22Rv1 (cell line): ENCODE measurements at regions not wholly inside any gene's neighbourhood (a gene's known extent, or its start where the extent isn't known, plus 50 kb on each side); places are given as distances from the start of the nearest gene placed in this dataset.

Experiments
- H3K27ac ChIP-seq: fragments of 450-650 bp; 2 replicates; pipeline ENCODE4 v1.5.1; 2017
- CTCF ChIP-seq: fragments of 450-650 bp; IDR thresholded peaks from 2 replicates; pipeline ENCODE4 v1.5.1; 2017; ENCODE audit warnings: mild to moderate bottlenecking
- ZFX ChIP-seq: fragments of 450-650 bp; IDR thresholded peaks from 2 replicates; pipeline ENCODE4 v1.6.1; 2017; ENCODE audit warnings: antibody characterized with exemption, borderline replicate concordance

- H3K27ac ChIP-seq = no peak overlapping the region
- TF ChIP-seq ZFX = no peak
These were observed 137.8 kb upstream of the IL1RAPL2 start for GRCh38 chrX:104428231-104428630.

GRCh38 chrX:104427693-104428092 lies 138.3 kb upstream of the IL1RAPL2 start:
- no peak overlapping the region for H3K27ac ChIP-seq
- no peak for TF ChIP-seq ZFX
- TF ChIP-seq CTCF = no peak

- TF ChIP-seq CTCF (no peak), ZFX (no peak)
- H3K27ac ChIP-seq = no peak overlapping the region
These were observed 138.9 kb upstream of the IL1RAPL2 start for GRCh38 chrX:104427073-104427472.

GRCh38 chrX:104420907-104421306 lies 145.1 kb upstream of the IL1RAPL2 start:
- TF ChIP-seq ZFX = no peak
- TF ChIP-seq CTCF = no peak
- no peak overlapping the region for H3K27ac ChIP-seq

- no peak for TF ChIP-seq CTCF
- no peak for TF ChIP-seq ZFX
These were observed 146.1 kb upstream of the IL1RAPL2 start for GRCh38 chrX:104419926-104420325.

GRCh38 chrX:104419211-104419610 lies 146.8 kb upstream of the IL1RAPL2 start:
- no peak overlapping the region for H3K27ac ChIP-seq
- no peak for TF ChIP-seq ZFX
- no peak for TF ChIP-seq CTCF

More at GRCh38 chrX:104419926-104420325, 146.1 kb upstream of the IL1RAPL2 start:
- no peak overlapping the region for H3K27ac ChIP-seq

- TF ChIP-seq CTCF (no peak), ZFX (no peak)
- H3K27ac ChIP-seq = no peak overlapping the region
These were observed 154.2 kb upstream of the IL1RAPL2 start for GRCh38 chrX:104411800-104412199.

- TF ChIP-seq ZFX (no peak), CTCF (no peak)
- no peak overlapping the region for H3K27ac ChIP-seq
These were observed 145.7 kb upstream of the ESX1 start for GRCh38 chrX:104400387-104400786.
